ENCODE measurements at regions not wholly inside any gene's neighbourhood (a gene's known extent, or its start where the extent isn't known, plus 50 kb on each side); places are given as distances from the start of the nearest gene placed in this dataset.

- no peak for DNase-seq
- no peaks in the 10 kb centered on the region for H3K36me3 Mint-ChIP-seq (ENCODE audit: low read depth)
- H3K4me1 Mint-ChIP-seq = no peaks in the 10 kb centered on the region
- H3K27me3 Mint-ChIP-seq = no peaks in the 10 kb centered on the region
- ATAC-seq = no peak
- H3K9me3 Mint-ChIP-seq = peaks cover 10% of the 10 kb centered on the region
- no peak overlapping the region for H3K4me3 Mint-ChIP-seq
- H3K27ac Mint-ChIP-seq = no peak overlapping the region
Measured at GRCh38 chr4:4740071-4740470, 119.4 kb upstream of the MSX1 start.

- ATAC-seq (no peak), DNase-seq (no peak)
- Mint-ChIP-seq H3K4me1 (no peaks in the 10 kb centered on the region), H3K4me3 (no peak overlapping the region), H3K9me3 (no peaks in the 10 kb centered on the region), H3K27ac (no peak overlapping the region), H3K27me3 (no peaks in the 10 kb centered on the region), H3K36me3 (ENCODE audit: low read depth) (no peaks in the 10 kb centered on the region)
Measured at GRCh38 chr4:4735870-4736269, 123.6 kb upstream of the MSX1 start.

- no peak overlapping the region for H3K4me3 Mint-ChIP-seq
- no peak overlapping the region for H3K27ac Mint-ChIP-seq
- no peak for ATAC-seq
- no peaks in the 10 kb centered on the region for H3K27me3 Mint-ChIP-seq
- no peak for DNase-seq
- no peaks in the 10 kb centered on the region for H3K36me3 Mint-ChIP-seq (ENCODE audit: low read depth)
- H3K4me1 Mint-ChIP-seq = no peaks in the 10 kb centered on the region
- no peaks in the 10 kb centered on the region for H3K9me3 Mint-ChIP-seq
Measured at GRCh38 chr4:4735136-4735750, 124.2 kb upstream of the MSX1 start.

- no peaks in the 10 kb centered on the region for H3K27me3 Mint-ChIP-seq
- H3K36me3 Mint-ChIP-seq (ENCODE audit: low read depth) = no peaks in the 10 kb centered on the region
- H3K9me3 Mint-ChIP-seq = no peaks in the 10 kb centered on the region
- H3K4me3 Mint-ChIP-seq = no peak overlapping the region
- ATAC-seq = no peak
- no peaks in the 10 kb centered on the region for H3K4me1 Mint-ChIP-seq
- H3K27ac Mint-ChIP-seq = no peak overlapping the region
- no peak for DNase-seq
Measured at GRCh38 chr4:4734425-4734824, 125.0 kb upstream of the MSX1 start.

GRCh38 chr4:4733663-4734062 lies 125.8 kb upstream of the MSX1 start:
- H3K36me3 Mint-ChIP-seq (ENCODE audit: low read depth) = no peaks in the 10 kb centered on the region
- no peak overlapping the region for H3K27ac Mint-ChIP-seq
- H3K4me1 Mint-ChIP-seq = no peaks in the 10 kb centered on the region
- ATAC-seq (no peak), DNase-seq (no peak)
- no peak overlapping the region for H3K4me3 Mint-ChIP-seq
- H3K27me3 Mint-ChIP-seq = no peaks in the 10 kb centered on the region
- no peaks in the 10 kb centered on the region for H3K9me3 Mint-ChIP-seq

GRCh38 chr4:4730249-4730648 lies 129.2 kb upstream of the MSX1 start:
- Mint-ChIP-seq H3K27ac (no peak overlapping the region), H3K4me3 (no peak overlapping the region), H3K4me1 (no peaks in the 10 kb centered on the region), H3K9me3 (peaks cover 17% of the 10 kb centered on the region), H3K27me3 (no peaks in the 10 kb centered on the region), H3K36me3 (ENCODE audit: low read depth) (peaks cover 11% of the 10 kb centered on the region)
- DNase-seq (no peak), ATAC-seq (no peak)

GRCh38 chr4:4729206-4729605 lies 130.3 kb upstream of the MSX1 start:
- H3K27me3 Mint-ChIP-seq = no peaks in the 10 kb centered on the region
- H3K27ac Mint-ChIP-seq = no peak overlapping the region
- no peak overlapping the region for H3K4me3 Mint-ChIP-seq
- H3K4me1 Mint-ChIP-seq = no peaks in the 10 kb centered on the region
- H3K9me3 Mint-ChIP-seq = peaks cover 22% of the 10 kb centered on the region
- no peak for ATAC-seq
- no peak for DNase-seq
- peaks cover 14% of the 10 kb centered on the region for H3K36me3 Mint-ChIP-seq (ENCODE audit: low read depth)

GRCh38 chr4:4727536-4727935 lies 131.9 kb upstream of the MSX1 start:
- H3K27ac Mint-ChIP-seq = no peak overlapping the region
- peaks cover 16% of the 10 kb centered on the region for H3K36me3 Mint-ChIP-seq (ENCODE audit: low read depth)
- no peaks in the 10 kb centered on the region for H3K27me3 Mint-ChIP-seq
- H3K4me3 Mint-ChIP-seq = no peak overlapping the region
- H3K9me3 Mint-ChIP-seq = peaks cover 33% of the 10 kb centered on the region
- DNase-seq (no peak), ATAC-seq (no peak)
- H3K4me1 Mint-ChIP-seq = no peaks in the 10 kb centered on the region

GRCh38 chr4:4726051-4726450 lies 133.4 kb upstream of the MSX1 start:
- peaks cover 16% of the 10 kb centered on the region for H3K36me3 Mint-ChIP-seq (ENCODE audit: low read depth)
- H3K4me3 Mint-ChIP-seq = no peak overlapping the region
- DNase-seq = no peak
- peaks cover 38% of the 10 kb centered on the region for H3K9me3 Mint-ChIP-seq
- H3K27ac Mint-ChIP-seq = no peak overlapping the region
- no peaks in the 10 kb centered on the region for H3K27me3 Mint-ChIP-seq
- no peaks in the 10 kb centered on the region for H3K4me1 Mint-ChIP-seq
- ATAC-seq = no peak

- no peaks in the 10 kb centered on the region for H3K27me3 Mint-ChIP-seq
- H3K4me3 Mint-ChIP-seq = no peak overlapping the region
- DNase-seq = no peak
- H3K27ac Mint-ChIP-seq = no peak overlapping the region
- no peaks in the 10 kb centered on the region for H3K4me1 Mint-ChIP-seq
- H3K36me3 Mint-ChIP-seq (ENCODE audit: low read depth) = peaks cover 16% of the 10 kb centered on the region
- H3K9me3 Mint-ChIP-seq = peaks cover 38% of the 10 kb centered on the region
- ATAC-seq = no peak
Measured at GRCh38 chr4:4724321-4724720, 135.1 kb upstream of the MSX1 start.

GRCh38 chr4:4721636-4722035 lies 137.8 kb upstream of the MSX1 start:
- no peak overlapping the region for H3K4me3 Mint-ChIP-seq
- H3K4me1 Mint-ChIP-seq = no peaks in the 10 kb centered on the region
- H3K27me3 Mint-ChIP-seq = no peaks in the 10 kb centered on the region
- H3K27ac Mint-ChIP-seq = no peak overlapping the region
- peaks cover 36% of the 10 kb centered on the region for H3K9me3 Mint-ChIP-seq
- peaks cover 11% of the 10 kb centered on the region for H3K36me3 Mint-ChIP-seq (ENCODE audit: low read depth)
- ATAC-seq (no peak), DNase-seq (no peak)

GRCh38 chr4:4720646-4721045 lies 138.8 kb upstream of the MSX1 start:
- Mint-ChIP-seq H3K36me3 (ENCODE audit: low read depth) (peaks cover 8% of the 10 kb centered on the region), H3K27me3 (no peaks in the 10 kb centered on the region), H3K4me1 (no peaks in the 10 kb centered on the region), H3K27ac (no peak overlapping the region), H3K4me3 (no peak overlapping the region), H3K9me3 (peaks cover 26% of the 10 kb centered on the region)
- no peak for ATAC-seq
- DNase-seq = no peak

GRCh38 chr4:4719436-4719835 lies 140.0 kb upstream of the MSX1 start:
- Mint-ChIP-seq H3K4me3 (no peak overlapping the region), H3K27me3 (no peaks in the 10 kb centered on the region), H3K36me3 (ENCODE audit: low read depth) (peaks cover 3% of the 10 kb centered on the region), H3K9me3 (peaks cover 19% of the 10 kb centered on the region), H3K4me1 (no peaks in the 10 kb centered on the region), H3K27ac (no peak overlapping the region)
- DNase-seq = no peak
- no peak for ATAC-seq

GRCh38 chr4:4717692-4718091 lies 141.8 kb upstream of the MSX1 start:
- Mint-ChIP-seq H3K27me3 (no peaks in the 10 kb centered on the region), H3K4me1 (no peaks in the 10 kb centered on the region), H3K27ac (no peak overlapping the region), H3K4me3 (no peak overlapping the region), H3K36me3 (ENCODE audit: low read depth) (no peaks in the 10 kb centered on the region), H3K9me3 (peaks cover 7% of the 10 kb centered on the region)
- DNase-seq (no peak), ATAC-seq (no peak)

- H3K4me3 Mint-ChIP-seq = no peak overlapping the region
- DNase-seq = no peak
- H3K27ac Mint-ChIP-seq = no peak overlapping the region
- ATAC-seq = no peak
- no peaks in the 10 kb centered on the region for H3K27me3 Mint-ChIP-seq
- no peaks in the 10 kb centered on the region for H3K4me1 Mint-ChIP-seq
- no peaks in the 10 kb centered on the region for H3K36me3 Mint-ChIP-seq (ENCODE audit: low read depth)
- no peaks in the 10 kb centered on the region for H3K9me3 Mint-ChIP-seq
Measured at GRCh38 chr4:4714331-4714730, 145.1 kb upstream of the MSX1 start.
